ENCODE measurements at regions not wholly inside any gene's neighbourhood (a gene's known extent, or its start where the extent isn't known, plus 50 kb on each side); places are given as distances from the start of the nearest gene placed in this dataset.

DNA sequence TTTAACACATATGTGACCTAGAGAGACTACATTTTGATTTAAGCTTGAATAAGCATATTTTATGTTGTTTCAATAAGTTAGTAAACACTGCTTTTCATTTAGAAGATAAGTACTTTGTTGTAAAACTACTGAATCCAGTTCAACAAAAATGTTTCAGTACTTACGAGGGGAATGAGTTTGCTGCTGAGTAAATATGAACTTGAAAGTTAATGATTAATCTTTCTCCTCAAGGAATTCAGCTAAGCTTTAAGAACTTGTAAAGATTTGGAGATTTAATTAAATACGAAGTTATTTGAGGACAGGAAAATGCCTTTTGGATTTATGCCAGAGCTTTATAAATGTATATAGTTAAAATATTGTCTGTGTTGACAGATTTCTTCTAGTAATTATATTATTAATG lies 933.0 kb upstream of the LCORL start:
- Histone ChIP-seq H3K9ac (ENCODE audit: insufficient read depth, low read length, poor library complexity, severe bottlenecking) (no peak overlapping the region), H3K36me3 (replicated peaks in 1 of 2; ENCODE audit: control insufficient read depth in 1 of 2, insufficient read depth in 2 of 2, low read length in 2 of 2) (no peaks in the 10 kb centered on the region), H3K4me1 (ENCODE audit: control insufficient read depth in 1 of 2, insufficient read depth in 2 of 2, low read length in 2 of 2) (no peaks in the 10 kb centered on the region), H3K27me3 (ENCODE audit: control insufficient read depth in 2 of 2, insufficient read depth in 2 of 2, low read length in 2 of 2) (no peaks in the 10 kb centered on the region), H4K20me1 (ENCODE audit: insufficient read depth, low read length) (no peaks in the 10 kb centered on the region), H2AFZ (ENCODE audit: insufficient read depth, low read depth, low read length, poor library complexity, severe bottlenecking) (no peak overlapping the region), H3K79me2 (ENCODE audit: insufficient read depth, low read length) (no peaks in the 10 kb centered on the region), H3K4me2 (replicated peaks; ENCODE audit: extremely low read depth, low read length, poor library complexity, severe bottlenecking) (no peak overlapping the region), H3K4me3 (replicated peaks in 1 of 3; ENCODE audit: low read depth in 2 of 3, low read length in 3 of 3) (no peak overlapping the region), H3K27ac (ENCODE audit: low read depth in 1 of 2, low read length in 2 of 2) (no peak overlapping the region), H3K9me3 (replicated peaks in 1 of 2; ENCODE audit: control insufficient read depth in 1 of 2, insufficient read depth in 1 of 2, low read length in 2 of 2) (peaks cover 0 to 3% of the 10 kb centered on the region in 2 donors)
- H3K4me1 Mint-ChIP-seq = no peaks in the 10 kb centered on the region
- intact Hi-C loops (cut with micrococcal nuclease) = no loop called here
- no peaks in the 10 kb centered on the region for H3K27me3 Mint-ChIP-seq (ENCODE audit: low read depth in 3 of 3)
- no peak overlapping the region for H3K4me3 Mint-ChIP-seq
- H3K36me3 Mint-ChIP-seq = no peaks in the 10 kb centered on the region
- no peak for DNase-seq
- H3K9me3 Mint-ChIP-seq = peaks cover 0 to 7% (median 3%) of the 10 kb centered on the region in 7 donors
- TF ChIP-seq, protein P1, sequence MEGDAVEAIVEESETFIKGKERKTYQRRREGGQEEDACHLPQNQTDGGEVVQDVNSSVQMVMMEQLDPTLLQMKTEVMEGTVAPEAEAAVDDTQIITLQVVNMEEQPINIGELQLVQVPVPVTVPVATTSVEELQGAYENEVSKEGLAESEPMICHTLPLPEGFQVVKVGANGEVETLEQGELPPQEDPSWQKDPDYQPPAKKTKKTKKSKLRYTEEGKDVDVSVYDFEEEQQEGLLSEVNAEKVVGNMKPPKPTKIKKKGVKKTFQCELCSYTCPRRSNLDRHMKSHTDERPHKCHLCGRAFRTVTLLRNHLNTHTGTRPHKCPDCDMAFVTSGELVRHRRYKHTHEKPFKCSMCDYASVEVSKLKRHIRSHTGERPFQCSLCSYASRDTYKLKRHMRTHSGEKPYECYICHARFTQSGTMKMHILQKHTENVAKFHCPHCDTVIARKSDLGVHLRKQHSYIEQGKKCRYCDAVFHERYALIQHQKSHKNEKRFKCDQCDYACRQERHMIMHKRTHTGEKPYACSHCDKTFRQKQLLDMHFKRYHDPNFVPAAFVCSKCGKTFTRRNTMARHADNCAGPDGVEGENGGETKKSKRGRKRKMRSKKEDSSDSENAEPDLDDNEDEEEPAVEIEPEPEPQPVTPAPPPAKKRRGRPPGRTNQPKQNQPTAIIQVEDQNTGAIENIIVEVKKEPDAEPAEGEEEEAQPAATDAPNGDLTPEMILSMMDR (IDR thresholded peaks at IDR 0.05) = no peak
- WGBS (ENCODE audit: insufficient coverage) = no CpG with 5 or more reads among the region's 2 CpGs
- no peak overlapping the region for H3K27ac Mint-ChIP-seq

DNA sequence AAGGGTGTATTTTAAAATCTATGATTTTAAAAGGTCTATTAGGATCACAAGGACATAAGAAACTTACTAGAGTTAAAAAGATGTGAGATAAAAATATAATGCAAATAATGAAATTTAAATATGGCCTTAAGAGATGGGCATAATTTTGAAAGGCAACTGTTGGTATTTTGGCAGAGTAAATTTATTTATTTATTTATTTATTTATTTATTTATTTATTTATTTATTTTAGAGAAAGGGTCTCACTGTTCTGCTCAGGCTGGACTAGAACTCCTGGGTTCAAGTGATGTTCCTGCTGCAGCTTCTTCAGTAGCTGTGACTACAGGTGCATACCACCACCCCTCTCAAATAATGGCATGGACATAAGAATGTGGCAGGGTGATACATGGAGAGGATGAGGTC lies 932.1 kb upstream of the LCORL start:
- Histone ChIP-seq H3K36me3 (replicated peaks in 1 of 2; ENCODE audit: control insufficient read depth in 1 of 2, insufficient read depth in 2 of 2, low read length in 2 of 2) (no peaks in the 10 kb centered on the region), H2AFZ (ENCODE audit: insufficient read depth, low read depth, low read length, poor library complexity, severe bottlenecking) (no peak overlapping the region), H3K79me2 (ENCODE audit: insufficient read depth, low read length) (no peaks in the 10 kb centered on the region), H4K20me1 (ENCODE audit: insufficient read depth, low read length) (no peaks in the 10 kb centered on the region), H3K9ac (ENCODE audit: insufficient read depth, low read length, poor library complexity, severe bottlenecking) (no peak overlapping the region), H3K27ac (ENCODE audit: low read depth in 1 of 2, low read length in 2 of 2) (no peak overlapping the region), H3K27me3 (ENCODE audit: control insufficient read depth in 2 of 2, insufficient read depth in 2 of 2, low read length in 2 of 2) (no peaks in the 10 kb centered on the region), H3K4me2 (replicated peaks; ENCODE audit: extremely low read depth, low read length, poor library complexity, severe bottlenecking) (no peak overlapping the region), H3K4me3 (replicated peaks in 1 of 3; ENCODE audit: low read depth in 2 of 3, low read length in 3 of 3) (no peak overlapping the region), H3K9me3 (replicated peaks in 1 of 2; ENCODE audit: control insufficient read depth in 1 of 2, insufficient read depth in 1 of 2, low read length in 2 of 2) (peaks cover 0 to 3% of the 10 kb centered on the region in 2 donors), H3K4me1 (ENCODE audit: control insufficient read depth in 1 of 2, insufficient read depth in 2 of 2, low read length in 2 of 2) (no peaks in the 10 kb centered on the region)
- Mint-ChIP-seq H3K4me1 (no peaks in the 10 kb centered on the region), H3K27me3 (ENCODE audit: low read depth in 3 of 3) (no peaks in the 10 kb centered on the region), H3K4me3 (no peak overlapping the region), H3K36me3 (no peaks in the 10 kb centered on the region), H3K9me3 (peaks cover 0 to 4% (median 1%) of the 10 kb centered on the region in 7 donors), H3K27ac (no peak overlapping the region)
- TF ChIP-seq, protein P1 (IDR thresholded peaks at IDR 0.05) = no peak
- no peak for DNase-seq
- intact Hi-C loops (cut with micrococcal nuclease) = no loop called here
